ENCODE measurements at regions not wholly inside any gene's neighbourhood (a gene's known extent, or its start where the extent isn't known, plus 50 kb on each side); places are given as distances from the start of the nearest gene placed in this dataset.
A peak's percentile ranks its signal among the peaks of the same experiment; 100 is the strongest.
"Not testable (repeated sequence)": the region's sequence is repeated elsewhere in the genome, so short reads cannot be mapped to it uniquely, and the experiment has no call there.

DNA sequence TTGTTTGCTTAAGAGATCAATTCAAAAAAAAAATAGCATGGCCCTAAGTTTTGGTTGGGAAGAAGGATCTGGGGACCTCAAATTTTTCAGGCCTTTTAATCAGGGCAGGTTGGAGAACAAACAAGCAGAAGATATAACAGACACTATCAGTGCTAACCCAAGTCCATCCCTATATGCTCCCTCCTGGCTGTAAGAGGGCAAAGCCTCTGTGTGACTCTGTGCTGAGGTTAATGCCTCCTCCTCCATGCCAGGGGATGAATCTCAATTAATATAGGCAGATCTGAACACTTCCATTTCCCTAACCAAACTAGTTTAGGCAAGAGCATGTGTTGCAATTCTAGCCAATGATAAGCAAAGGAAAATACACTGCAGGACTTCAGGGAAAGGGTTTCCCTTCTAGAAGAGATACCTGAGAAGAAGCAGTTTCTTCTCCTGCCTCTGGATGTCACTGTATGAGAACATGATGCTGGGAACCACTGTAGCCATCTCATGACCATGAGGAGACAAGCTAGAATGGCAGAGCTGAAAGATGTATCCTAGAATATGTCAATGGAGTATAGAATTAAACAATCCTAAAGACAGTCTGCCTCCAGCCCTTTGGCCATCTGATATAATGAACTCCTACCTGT, 76.0 kb downstream of the CHD9NB start:
- DNase-seq, result no peak

DNA sequence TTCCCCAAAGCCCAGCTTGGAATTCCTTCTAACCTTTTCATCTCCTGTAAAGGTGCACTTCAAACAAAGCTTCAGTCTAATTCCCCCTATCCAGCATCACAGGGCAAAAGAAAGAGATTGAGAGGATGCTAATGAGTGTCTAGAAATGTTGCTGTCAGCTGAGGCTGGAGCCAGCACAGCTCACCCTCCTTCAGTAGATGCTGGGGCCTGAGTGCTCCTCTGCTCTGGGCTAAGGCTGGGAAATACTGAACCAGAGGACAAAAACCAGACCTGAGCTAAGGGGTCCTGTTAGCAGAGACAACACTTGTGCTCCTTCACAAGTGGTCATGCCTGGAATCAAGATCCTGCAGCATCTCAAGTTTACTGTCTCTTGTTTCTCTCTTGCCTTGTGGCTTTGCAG, 85.0 kb downstream of the CHD9NB start:
- no peak for DNase-seq

DNA sequence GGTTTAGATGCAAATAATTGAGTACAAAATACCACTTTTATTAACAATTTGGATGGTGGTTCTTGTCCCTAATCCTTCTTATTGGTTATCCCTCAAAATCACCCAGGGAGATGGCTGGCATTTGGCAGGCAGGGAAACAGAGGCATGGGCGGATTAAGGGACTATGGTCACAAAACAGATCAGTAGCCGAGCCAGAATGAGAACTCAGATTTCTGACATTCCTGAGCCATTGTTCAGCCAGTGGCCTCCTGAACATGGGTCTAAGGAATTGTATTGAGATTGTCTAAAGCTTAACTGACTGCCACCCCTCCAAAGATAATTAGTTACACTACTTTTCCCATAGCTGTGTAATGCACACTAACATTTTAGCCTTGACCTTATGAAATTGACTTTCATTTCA, 88.4 kb downstream of the CHD9NB start:
- DNase-seq, result no peak

DNA sequence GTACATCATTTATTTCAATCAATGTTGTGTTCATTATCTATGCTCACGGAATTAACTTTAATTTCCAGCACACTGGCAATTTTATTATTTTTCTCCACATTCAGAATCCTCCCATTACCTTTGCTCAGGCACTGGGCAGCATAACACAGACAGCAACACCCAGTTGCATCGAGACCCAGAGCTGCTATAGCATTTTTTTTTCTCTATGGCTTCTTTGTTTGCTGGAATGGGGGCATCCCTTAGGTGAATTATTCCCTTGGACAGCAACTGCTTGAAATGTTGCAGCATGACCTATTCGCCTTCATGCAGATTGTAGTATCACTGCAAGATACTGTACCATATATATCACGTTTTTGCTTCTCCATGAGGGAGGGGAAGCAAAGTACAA, 88.8 kb downstream of the CHD9NB start:
- no peak for DNase-seq

DNA sequence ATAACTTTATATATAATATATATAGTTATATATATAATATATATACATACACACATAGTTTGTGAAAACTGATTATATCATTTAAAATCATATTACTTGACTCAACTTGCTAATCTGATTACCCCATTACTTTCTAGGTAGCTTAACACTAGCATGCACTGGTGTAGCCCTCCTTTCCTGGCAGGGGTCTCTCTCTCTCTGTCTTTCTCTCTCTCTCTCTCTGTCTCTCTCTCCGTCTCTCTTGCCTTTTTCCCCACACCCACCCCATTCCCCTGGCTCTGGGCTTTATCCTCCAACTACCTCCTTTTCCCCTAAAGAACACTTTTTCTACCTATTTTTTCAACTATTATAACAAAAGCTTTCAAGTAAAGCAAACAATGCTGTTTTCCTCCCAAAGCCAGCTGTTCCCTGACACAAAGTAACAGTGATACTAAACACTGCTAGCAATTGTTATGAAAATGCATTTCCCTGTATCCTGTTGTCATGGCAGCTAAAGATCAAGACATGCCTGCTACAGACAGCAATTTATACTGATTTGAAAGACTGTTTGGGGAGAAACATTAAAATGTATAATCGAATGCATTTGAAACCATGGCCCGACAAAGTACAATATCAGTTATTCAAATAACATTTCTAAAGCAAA, 89.4 kb downstream of the CHD9NB start:
- DNase-seq, result no peak

DNA sequence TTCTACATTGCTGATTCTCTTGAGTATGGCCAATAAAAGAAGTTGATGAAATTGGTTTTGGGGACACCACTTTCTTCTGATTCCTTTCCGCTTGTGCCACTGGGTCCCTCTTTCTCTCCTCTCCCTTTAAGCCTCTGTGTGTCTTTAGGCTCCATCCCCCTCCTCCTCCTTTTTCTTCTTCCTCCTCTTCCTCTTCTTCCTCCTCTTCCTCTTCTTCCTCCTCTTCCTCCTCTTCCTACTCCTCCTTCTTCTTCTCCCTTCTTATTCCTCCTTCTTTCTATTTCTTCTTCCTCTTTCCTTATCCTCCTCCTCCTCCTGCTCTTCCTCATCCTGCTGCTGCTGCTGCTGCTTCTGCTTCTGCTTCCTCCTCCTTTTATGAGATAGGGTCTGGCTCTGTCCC, 93.7 kb downstream of the CHD9NB start:
- no peak for DNase-seq

DNA sequence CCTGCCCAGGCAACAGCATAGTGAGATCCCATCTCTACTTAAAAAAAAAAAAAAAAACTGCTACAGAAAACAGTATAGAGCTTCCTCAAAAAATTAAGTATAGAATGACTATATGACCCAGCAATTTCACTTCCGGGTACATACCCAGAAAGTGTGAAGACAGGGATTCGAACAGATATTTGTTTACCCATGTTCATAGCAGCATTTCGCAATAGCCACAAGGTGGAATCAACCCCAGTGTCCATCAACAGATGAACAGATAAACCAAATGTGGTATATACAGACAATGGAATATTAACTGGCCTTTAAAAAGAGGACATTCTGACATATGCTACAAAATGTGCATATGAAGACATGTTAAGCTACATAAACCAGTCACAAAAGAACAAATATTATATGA, 95.5 kb downstream of the CHD9NB start:
- no peak for DNase-seq

DNA sequence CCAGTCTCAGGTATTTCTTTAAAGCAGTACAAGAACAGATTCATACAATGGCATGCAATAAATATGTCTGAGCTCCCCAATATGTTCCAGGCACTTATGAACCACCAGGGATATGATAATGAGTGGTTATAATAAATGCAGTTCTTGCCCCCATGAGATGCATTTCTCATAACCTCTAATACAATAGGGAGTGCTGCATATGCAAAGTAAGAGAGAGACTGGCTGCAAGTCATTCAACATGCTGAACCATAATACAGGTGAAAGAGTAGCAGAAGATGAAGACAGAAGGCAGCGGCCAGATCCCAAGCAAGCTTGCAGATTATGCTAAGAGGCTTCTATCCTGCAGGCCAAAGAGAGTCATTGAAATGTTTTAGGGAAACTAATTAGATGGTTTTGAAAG, 96.7 kb downstream of the CHD9NB start:
- DNase-seq, result no peak

DNA sequence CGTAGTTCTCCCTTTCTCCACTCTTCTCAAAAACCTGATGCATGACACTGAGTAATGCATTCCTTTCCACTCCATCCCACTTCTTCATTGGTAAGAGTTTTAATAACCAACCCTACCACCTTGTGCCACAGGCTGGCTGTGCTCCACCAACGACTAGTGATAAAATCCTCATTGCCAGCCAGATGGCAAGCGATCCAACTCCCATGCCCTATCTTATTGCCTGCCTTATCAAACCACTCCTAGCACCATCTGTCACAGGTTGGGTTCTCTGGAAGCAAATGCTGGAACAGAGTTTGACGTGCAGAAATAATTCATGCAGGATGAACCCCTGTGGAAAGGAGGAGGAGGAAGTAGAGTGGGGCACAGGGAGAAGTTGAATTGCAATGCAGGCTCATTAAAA, 99.5 kb downstream of the CHD9NB start:
- DNase-seq, result peak in 1 of 2 experiments; percentile 40

DNA sequence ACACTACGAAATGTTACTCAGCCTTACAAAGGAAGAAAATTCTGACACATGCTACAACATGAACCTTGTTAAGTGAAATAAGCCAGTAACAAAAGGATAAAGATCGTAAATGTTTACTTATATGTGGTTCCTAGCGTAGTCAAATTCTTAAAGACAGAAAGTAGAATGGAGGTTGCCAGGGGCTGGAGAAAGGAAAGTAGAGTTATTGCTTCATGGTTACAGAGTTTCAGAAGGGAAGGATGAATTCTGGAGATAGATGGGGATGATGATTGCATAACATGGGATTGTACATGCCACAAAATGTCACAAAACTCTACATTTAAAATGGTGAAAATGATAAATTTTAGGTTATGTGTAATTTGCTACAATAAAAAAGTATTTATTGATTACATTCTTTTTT, 103.8 kb downstream of the CHD9NB start:
- DNase-seq, result no peak

DNA sequence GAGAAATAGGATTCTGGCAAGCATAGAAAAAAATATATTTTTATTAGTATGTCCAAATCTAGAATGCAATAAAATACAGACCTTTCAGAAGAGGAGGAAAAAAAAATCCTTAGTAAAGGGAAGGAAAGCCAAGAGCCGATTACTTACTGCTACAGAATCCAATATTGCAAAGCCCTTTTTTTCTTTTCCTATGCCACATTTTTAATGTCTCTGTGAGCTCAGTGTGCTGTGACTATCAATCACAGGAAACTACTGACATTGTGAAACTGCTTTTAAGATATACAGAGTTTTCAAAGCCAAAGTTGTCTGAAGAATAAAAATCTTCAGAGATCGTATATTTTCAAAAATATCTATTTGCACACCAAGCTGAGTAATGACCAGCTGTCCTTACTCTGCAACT, 120.4 kb downstream of the CHD9NB start:
- DNase-seq, result no peak

DNA sequence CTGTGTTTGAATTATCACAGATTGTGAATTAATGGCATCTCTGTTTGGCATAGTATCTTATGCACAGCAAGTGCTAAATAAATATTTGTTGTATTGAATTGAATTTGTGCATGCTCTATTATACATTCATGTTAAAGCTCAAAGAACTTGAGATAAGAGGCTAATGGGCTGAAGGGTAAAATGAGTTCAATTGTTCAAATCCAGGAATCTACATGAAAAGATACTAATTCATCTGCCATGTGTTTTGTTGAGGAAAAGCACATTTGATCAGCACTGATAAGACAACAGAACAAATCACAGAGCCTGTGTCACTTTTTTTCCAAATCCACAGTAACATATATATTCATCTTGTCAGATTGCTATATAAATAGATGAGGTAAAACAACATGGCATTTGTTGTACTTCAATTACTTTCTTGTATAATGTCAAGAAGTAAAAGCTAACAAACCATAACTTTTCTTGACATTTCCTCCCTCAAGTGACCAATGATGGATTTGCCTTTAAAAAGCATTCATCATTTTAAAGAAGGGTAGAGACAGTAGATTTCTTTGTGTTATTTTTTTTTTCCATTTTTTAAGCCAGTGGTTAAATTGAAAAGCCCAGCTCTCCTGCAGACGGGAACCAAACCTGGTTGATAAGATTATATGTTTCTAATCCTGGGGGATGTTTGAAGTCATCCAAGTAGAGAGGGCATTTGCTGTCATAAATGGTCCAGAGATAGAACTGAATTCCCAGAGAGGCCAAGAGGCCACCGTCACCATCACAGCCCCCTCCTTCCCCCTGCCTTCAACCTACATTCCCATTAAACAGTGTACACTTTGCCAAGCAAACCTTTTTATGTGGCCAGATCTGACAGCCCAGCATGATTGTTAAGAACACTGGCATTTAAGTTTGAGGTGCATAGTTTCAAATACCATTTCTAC, 123.0 kb downstream of the CHD9NB start:
- DNase-seq, result no peak

DNA sequence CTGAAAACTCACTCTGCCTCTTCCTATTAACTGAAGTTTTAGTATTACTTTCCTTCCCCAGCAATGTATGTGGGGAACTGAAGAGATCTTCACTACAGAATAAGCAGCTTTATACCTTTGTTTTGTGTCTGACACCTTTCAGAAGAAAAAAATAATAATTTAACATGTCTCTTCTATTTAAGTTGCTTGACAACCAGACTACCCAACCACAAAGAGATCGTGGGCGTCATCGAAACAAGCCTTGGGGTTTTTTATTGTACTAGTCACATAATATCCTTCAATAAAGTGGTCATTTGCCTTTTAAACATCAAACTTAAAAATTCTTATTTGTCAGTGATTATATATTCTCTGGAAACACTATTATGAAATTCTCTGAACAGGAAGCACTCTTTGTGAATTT, 123.7 kb downstream of the CHD9NB start:
- DNase-seq, result no peak

DNA sequence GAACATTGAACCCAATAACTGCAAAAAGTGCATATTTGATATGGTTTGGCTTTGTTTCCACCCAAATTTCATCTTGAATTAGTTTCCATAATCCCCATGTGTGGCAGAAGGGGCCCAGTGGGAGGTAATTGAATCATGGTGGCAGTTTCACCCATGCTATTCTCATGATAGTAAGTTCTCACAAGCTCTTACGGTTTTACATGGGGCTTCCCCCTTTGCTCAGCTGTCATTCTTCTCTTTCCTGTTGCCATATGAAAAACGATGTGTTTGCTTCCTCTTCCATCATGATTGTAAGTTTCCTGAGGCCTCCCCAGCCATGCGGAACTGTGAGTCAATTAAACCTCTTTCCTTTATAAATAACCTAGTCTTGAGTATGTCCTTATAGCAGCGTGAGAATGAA, 127.6 kb downstream of the CHD9NB start:
- no peak for DNase-seq

DNA sequence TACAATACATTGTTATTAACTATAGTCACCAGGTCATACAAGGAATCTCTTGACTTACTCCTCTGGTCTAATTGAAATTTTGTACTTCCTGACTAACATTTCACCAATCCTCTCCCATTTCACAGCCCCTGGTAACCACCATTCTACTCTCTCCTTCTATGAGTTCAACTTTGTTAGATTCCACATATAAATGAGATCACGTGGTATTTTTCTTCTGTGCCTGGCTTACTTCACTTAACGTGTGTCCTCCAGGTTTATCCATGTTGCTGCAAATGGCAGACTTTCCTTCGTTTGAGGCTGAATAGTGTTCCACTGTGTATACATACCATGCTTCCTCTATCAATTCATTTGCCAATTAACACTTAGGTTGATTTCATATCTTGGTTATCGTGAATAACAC, 128.5 kb downstream of the CHD9NB start:
- DNase-seq, result no peak

DNA sequence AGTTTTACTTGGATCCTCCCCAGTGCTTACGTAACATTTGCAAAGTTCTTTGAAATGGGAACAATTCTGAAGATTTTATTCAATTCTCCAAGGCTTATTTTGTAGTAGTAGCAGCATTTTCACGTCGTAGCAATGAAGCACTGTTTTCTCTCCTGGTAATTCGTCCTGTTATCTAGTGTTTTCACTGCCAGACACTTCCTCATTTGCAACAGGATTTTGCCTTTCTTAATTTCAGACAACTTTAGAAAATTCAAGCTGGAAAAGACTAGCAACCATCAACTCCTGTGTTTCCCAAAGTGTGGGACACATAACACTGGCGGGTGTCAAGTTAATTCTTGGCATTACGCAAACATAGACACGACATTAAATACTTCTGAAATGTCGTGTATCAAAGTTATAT, 131.6 kb downstream of the CHD9NB start:
- DNase-seq, result no peak

DNA sequence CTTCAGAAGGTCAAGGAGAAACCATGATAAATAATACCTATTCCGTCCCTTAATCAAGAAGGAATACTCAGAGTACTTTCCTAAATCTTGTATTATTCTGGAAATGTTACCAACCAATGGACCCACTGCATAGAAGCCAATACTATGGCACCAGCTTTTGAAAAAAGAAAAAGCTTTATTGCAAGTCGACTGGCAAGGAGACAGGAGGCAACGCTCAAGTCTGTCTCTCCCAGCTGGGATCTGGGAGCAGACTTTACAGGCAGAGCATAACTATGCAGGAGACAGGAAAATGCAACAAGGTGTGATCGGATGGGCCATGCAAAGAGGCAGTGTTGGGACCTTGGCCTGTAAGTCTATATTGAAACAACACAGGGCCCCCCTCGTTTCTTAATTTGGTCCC, 132.4 kb downstream of the CHD9NB start:
- no peak for DNase-seq

DNA sequence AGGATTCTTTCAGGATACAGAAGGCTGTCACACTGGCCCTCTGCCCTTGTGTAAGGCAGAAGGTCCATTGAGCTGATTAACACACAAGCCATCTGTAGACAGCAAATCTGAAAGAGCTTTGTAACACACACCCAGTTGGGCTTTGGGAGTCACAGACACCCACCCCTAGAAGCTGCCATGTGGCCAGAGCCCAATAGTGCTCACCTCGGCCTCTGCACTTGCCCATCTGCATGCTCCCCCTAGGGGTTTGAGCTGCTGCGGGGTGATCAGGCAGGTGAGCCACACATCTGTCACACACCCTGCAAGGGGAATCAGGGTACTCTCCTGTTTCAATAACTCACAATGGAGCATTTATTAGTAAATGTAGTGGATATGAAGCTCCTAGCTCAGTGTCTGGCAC, 138.3 kb downstream of the CHD9NB start:
- DNase-seq, result no peak

DNA sequence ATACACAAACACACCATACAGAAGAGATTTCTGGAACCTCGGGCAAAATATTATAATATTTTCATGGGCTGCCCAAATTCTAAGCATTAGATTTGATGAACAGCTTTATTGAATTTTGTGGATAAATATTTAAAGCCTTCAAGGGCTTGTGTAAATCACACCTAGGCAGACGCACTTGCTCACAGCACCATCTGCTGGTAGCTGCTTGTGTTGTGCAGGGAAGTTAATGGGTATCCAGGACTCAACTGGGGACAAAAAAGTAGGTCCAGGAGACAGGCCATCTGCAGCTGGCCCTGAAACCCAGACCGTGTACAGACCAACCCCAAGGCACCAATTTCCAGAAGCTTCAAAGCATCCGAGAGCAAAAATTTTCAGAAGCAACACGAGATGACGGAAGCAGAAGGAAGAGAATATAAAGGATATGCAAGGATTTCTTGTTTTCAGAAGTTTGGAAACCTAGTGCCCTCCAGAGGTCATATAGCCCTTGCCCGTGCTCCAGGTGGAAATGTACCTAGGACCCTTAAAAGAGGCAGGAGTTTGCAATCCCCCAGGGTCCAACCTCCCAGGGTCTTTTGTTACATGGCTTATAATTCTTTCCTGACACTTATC, 140.0 kb downstream of the CHD9NB start:
- DNase-seq, result no peak

DNA sequence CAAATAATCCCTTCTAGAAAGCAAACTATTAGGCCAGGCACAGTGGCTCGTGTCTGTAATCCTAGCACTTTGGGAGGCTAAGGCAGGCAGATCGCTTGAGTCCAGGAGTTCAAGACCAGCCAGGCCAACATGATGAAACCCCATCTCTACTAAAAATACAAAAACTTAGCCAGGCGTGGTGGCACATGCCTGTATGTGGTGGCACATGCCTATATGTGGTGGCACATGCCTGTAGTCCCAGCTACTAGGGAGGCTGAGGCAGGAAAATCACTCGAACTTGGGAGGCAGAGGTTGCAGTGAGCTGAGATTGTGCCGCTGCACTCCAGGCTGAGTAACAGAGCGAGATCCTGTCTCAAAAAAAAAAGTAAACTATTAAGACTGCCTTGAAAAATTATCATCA, 144.6 kb downstream of the CHD9NB start:
- DNase-seq, result not testable (repeated sequence)

DNA sequence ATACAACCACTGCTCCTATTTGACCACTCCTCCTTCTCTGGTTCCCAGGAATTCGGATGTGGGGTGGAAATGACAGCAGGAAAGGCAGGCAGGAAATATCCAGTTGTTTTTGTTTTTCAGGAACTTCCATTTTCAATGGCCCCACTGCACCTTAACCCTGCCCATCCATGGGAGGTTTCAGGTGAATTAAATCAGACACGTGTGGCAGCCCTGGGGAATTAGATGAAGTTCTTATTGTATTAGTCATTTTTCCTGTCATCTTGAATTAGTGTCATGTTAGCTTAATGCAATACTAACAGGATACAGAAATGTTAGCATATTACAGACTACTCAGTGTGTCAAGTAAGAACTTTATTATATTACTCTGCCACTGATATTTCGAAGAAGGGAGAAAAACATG, 146.4 kb downstream of the CHD9NB start:
- DNase-seq, result no peak

DNA sequence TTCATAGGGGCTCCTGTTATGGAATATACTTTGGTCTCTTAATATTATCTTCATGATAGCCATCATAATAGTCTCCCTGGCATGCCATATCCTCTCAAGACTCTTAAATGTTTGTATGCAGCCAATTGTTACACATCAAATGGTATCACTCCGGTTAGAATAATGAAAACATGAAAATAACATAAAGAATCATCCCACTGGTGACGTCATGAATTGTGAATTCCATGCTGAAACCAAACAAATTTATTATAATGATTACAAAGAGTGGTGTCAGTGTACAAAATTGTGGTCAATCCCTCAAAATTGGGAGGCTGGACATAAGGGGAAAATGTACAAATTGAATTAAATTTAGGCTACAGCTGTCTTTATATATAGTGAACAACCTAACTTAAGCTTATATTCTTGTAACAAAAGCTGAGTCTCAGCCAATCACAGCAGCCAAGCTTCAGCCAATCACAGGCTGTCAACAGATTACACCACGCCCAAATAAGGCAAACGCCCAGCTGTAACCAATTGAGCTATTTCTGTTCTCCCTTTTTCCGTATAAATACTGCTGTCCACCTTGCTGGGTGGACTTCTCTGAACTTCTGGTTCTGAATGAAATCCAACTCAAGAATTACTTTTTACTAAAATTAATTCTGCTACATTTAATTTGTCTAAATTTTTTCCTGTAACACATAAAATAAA, 156.1 kb downstream of the CHD9NB start:
- DNase-seq, result no peak

DNA sequence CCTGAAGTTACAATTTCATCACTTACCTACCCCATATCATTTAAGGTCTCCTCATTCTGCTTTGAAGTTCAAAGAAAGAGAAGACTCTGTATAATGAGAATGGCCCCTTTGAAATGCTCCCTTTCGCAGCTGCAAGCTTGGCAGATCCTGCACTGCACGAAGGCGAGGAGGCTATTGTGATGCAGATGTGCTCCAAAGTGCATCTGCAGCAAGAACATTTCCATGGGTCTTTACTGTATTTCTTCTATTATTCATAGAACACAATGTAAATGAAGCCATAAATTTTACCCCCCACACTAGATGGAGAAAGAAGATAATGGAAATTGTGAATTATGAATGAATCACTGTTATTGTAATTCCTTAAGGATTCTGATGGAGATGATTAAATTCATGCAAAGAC, 178.7 kb downstream of the CHD9NB start:
- DNase-seq, result no peak
